Keratinocyte (primary cell): ENCODE measurements at regions not wholly inside any gene's neighbourhood (a gene's known extent, or its start where the extent isn't known, plus 50 kb on each side); places are given as distances from the start of the nearest gene placed in this dataset.

Experiments used
- EZH2 ChIP-seq: IDR thresholded peaks from one replicate; pipeline ENCODE4 v1.6.1; 2012; ENCODE audit warnings: inconsistent platforms, mild to moderate bottlenecking, low read length, moderate library complexity
- TF ChIP-seq, protein P1 (sequence below), 3 experiments: IDR thresholded peaks in 1 of 3; conservative IDR thresholded peaks in 1 of 3; optimal IDR thresholded peaks in 1 of 3; 2 replicates in 2 of 3; 3 replicates in 1 of 3; pipeline versions ENCODE3 to v1.5.1; 2011; ENCODE audit warnings: low read length in 3 of 3, mild to moderate bottlenecking in 3 of 3, moderate library complexity in 2 of 3, control low read depth in 1 of 3, inconsistent platforms in 1 of 3; ENCODE audit not compliant: insufficient read depth in 2 of 3; ENCODE audit errors: extremely low read depth in 1 of 3

DNA sequence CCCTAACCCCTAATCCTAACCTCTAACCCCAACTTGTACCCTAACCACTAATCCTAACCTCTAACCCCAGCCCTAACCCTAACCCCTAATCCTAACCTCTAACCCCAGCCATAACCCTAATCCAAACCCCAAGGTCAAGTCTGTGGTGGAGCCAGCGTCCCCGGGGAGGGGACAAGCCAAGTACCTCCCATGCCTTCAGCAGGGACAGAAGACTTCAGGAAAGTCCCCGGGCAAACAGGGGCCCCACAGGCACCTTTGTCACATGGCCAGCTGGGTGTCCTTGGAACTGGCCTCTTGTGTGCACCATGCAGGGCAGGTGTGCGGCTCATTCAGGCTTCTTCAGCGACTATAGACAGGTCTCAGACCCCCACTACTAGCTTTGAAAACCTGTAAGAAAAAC is 555.8 kb downstream of the BRD1 start:
- TF ChIP-seq, protein P1, sequence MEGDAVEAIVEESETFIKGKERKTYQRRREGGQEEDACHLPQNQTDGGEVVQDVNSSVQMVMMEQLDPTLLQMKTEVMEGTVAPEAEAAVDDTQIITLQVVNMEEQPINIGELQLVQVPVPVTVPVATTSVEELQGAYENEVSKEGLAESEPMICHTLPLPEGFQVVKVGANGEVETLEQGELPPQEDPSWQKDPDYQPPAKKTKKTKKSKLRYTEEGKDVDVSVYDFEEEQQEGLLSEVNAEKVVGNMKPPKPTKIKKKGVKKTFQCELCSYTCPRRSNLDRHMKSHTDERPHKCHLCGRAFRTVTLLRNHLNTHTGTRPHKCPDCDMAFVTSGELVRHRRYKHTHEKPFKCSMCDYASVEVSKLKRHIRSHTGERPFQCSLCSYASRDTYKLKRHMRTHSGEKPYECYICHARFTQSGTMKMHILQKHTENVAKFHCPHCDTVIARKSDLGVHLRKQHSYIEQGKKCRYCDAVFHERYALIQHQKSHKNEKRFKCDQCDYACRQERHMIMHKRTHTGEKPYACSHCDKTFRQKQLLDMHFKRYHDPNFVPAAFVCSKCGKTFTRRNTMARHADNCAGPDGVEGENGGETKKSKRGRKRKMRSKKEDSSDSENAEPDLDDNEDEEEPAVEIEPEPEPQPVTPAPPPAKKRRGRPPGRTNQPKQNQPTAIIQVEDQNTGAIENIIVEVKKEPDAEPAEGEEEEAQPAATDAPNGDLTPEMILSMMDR (optimal IDR thresholded peaks at IDR 0.05 in 1 of 3, IDR thresholded peaks at IDR 0.05 in 1 of 3, conservative IDR thresholded peaks at IDR 0.05 in 1 of 3; ENCODE audit: extremely low read depth in 1 of 3, insufficient read depth in 2 of 3, low read length in 3 of 3) = no peak
- no peak for TF ChIP-seq EZH2
